ENCODE measurements at regions not wholly inside any gene's neighbourhood (a gene's known extent, or its start where the extent isn't known, plus 50 kb on each side); places are given as distances from the start of the nearest gene placed in this dataset.

DNA sequence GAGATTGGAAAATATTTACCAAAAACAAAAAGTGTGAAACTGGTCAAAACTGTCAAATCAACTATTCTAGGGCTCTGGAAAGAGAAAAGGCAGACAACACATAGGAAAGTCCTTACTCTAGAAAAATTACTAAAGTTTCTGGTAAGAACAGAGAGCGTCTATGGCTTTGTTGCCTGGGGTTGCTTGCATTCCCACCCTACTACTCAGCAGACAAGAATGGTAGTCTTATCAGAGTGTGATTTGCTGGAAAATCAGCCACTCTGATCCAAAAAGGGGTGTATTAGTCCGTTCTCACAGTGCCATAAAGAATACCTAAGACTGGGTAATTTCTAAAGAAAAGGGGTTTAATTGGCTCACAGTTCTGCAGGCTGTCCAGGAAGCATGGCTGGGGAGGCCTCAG is 50.3 kb upstream of the CDH20 start:
- H3K9ac ChIP-seq (ENCODE audit: low read depth, low read length), result no peak overlapping the region
- peaks cover 7% of the 10 kb centered on the region for H3K4me1 ChIP-seq (ENCODE audit: control insufficient read depth, insufficient read depth, low read length)
- no peak overlapping the region for H3K4me3 ChIP-seq (ENCODE audit: low read depth, low read length)
- no peaks in the 10 kb centered on the region for H3K27me3 ChIP-seq (ENCODE audit: control insufficient read depth, insufficient read depth, low read length)
- H3K9me3 ChIP-seq (ENCODE audit: control insufficient read depth, insufficient read depth, low read length), result no peaks in the 10 kb centered on the region
- no peaks in the 10 kb centered on the region for H3K36me3 ChIP-seq (ENCODE audit: control insufficient read depth, insufficient read depth, low read length)

All from iPS-15b (cell line).